Neural crest cell (in vitro differentiated cells): ENCODE measurements at regions not wholly inside any gene's neighbourhood (a gene's known extent, or its start where the extent isn't known, plus 50 kb on each side); places are given as distances from the start of the nearest gene placed in this dataset.

Experiments used
- DNase-seq: peaks from one replicate; pipeline ENCODE4 v3.0.0; 2021; ENCODE audit warnings: low read depth, mixed read lengths, low spot score
- H3K27ac Mint-ChIP-seq: one replicate; pipeline ENCODE4 v1.8.0; 2021; ENCODE audit warnings: mild to moderate bottlenecking, mixed read lengths; ENCODE audit not compliant: unreplicated experiment
- H3K27me3 Mint-ChIP-seq: 2 replicates; pipeline ENCODE4 v1.8.0; 2021; ENCODE audit warnings: low read depth, mild to moderate bottlenecking, mixed read lengths
- H3K36me3 Mint-ChIP-seq: 2 replicates; pipeline ENCODE4 v1.8.0; 2021; ENCODE audit warnings: low read depth, mild to moderate bottlenecking, mixed read lengths
- H3K4me1 Mint-ChIP-seq: 2 replicates; pipeline ENCODE4 v1.8.0; 2021; ENCODE audit warnings: mixed read lengths
- H3K4me3 Mint-ChIP-seq: one replicate; pipeline ENCODE4 v1.8.0; 2021; ENCODE audit warnings: mild to moderate bottlenecking, mixed read lengths
- H3K9me3 Mint-ChIP-seq: 2 replicates; pipeline ENCODE4 v1.8.0; 2021; ENCODE audit warnings: mixed read lengths
- CTCF ChIP-seq: fragments of 200-600 bp; sonication (generic); conservative IDR thresholded peaks from 2 replicates; pipeline ENCODE4 v1.5.0; 2021; ENCODE audit warnings: antibody characterized with exemption, mild to moderate bottlenecking

- no peak overlapping the region for H3K27ac Mint-ChIP-seq
- DNase-seq, result no peak
- H3K4me3 Mint-ChIP-seq, result no peak overlapping the region
- TF ChIP-seq CTCF, result no peak
- no peaks in the 10 kb centered on the region for H3K36me3 Mint-ChIP-seq
- H3K4me1 Mint-ChIP-seq, result no peaks in the 10 kb centered on the region
- peaks cover 26% of the 10 kb centered on the region for H3K27me3 Mint-ChIP-seq
- H3K9me3 Mint-ChIP-seq, result peaks cover 3% of the 10 kb centered on the region
Observed at GRCh38 chr10:9091530-9092093, 1037.1 kb downstream of the GATA3 start.

GRCh38 chr10:9096288-9096687 is 1041.8 kb downstream of the GATA3 start:
- H3K4me3 Mint-ChIP-seq, result no peak overlapping the region
- TF ChIP-seq CTCF, result no peak
- DNase-seq, result no peak
- no peaks in the 10 kb centered on the region for H3K36me3 Mint-ChIP-seq
- H3K4me1 Mint-ChIP-seq, result no peaks in the 10 kb centered on the region
- H3K9me3 Mint-ChIP-seq, result peaks cover 3% of the 10 kb centered on the region
- peaks cover 21% of the 10 kb centered on the region for H3K27me3 Mint-ChIP-seq
- H3K27ac Mint-ChIP-seq, result no peak overlapping the region

- H3K4me3 Mint-ChIP-seq, result no peak overlapping the region
- H3K27me3 Mint-ChIP-seq, result peaks cover 25% of the 10 kb centered on the region
- H3K9me3 Mint-ChIP-seq, result peaks cover 3% of the 10 kb centered on the region
- TF ChIP-seq CTCF, result no peak
- H3K36me3 Mint-ChIP-seq, result no peaks in the 10 kb centered on the region
- no peaks in the 10 kb centered on the region for H3K4me1 Mint-ChIP-seq
- DNase-seq, result no peak
- H3K27ac Mint-ChIP-seq, result no peak overlapping the region
Observed at GRCh38 chr10:9097206-9097990, 1042.9 kb downstream of the GATA3 start.

GRCh38 chr10:9097991-9098306 is 1043.5 kb downstream of the GATA3 start:
- TF ChIP-seq CTCF, result no peak
- peaks cover 3% of the 10 kb centered on the region for H3K9me3 Mint-ChIP-seq

GRCh38 chr10:9102026-9102425 is 1047.5 kb downstream of the GATA3 start:
- Mint-ChIP-seq H3K9me3 (no peaks in the 10 kb centered on the region), H3K27ac (no peak overlapping the region)

More at GRCh38 chr10:9097991-9098306, 1043.5 kb downstream of the GATA3 start:
- Mint-ChIP-seq H3K27ac (no peak overlapping the region), H3K4me3 (no peak overlapping the region), H3K4me1 (no peaks in the 10 kb centered on the region), H3K27me3 (peaks cover 22% of the 10 kb centered on the region), H3K36me3 (no peaks in the 10 kb centered on the region)
- DNase-seq, result no peak

More at GRCh38 chr10:9102026-9102425, 1047.5 kb downstream of the GATA3 start:
- H3K4me1 Mint-ChIP-seq, result no peaks in the 10 kb centered on the region
- TF ChIP-seq CTCF, result no peak
- no peaks in the 10 kb centered on the region for H3K36me3 Mint-ChIP-seq
- DNase-seq, result no peak
- peaks cover 40% of the 10 kb centered on the region for H3K27me3 Mint-ChIP-seq
- H3K4me3 Mint-ChIP-seq, result no peak overlapping the region
